H4 (cell line): ENCODE measurements at regions not wholly inside any gene's neighbourhood (a gene's known extent, or its start where the extent isn't known, plus 50 kb on each side); places are given as distances from the start of the nearest gene placed in this dataset.
"Not testable (repeated sequence)": the region's sequence is repeated elsewhere in the genome, so short reads cannot be mapped to it uniquely, and the experiment has no call there.

Experiments used
- DNase-seq: peaks from one replicate; pipeline ENCODE4 v3.0.0-alpha.2; 2015; ENCODE audit warnings: low spot score

- peak; percentile 78 for DNase-seq
These were observed 54.2 kb upstream of the SEC14L1 start for GRCh38 chr17:77086433-77087010.

- DNase-seq, result no peak
These were observed 52.9 kb upstream of the SEC14L1 start for GRCh38 chr17:77087650-77088454.

GRCh38 chr17:77088455-77089123, 52.2 kb upstream of the SEC14L1 start:
- peak; percentile 99 for DNase-seq

- no peak for DNase-seq
These were observed 51.7 kb upstream of the SEC14L1 start for GRCh38 chr17:77089124-77089490.

GRCh38 chr17:77089949-77090348, 50.8 kb upstream of the SEC14L1 start:
- DNase-seq, result not testable (repeated sequence)

- DNase-seq, result no peak
These were observed 50.3 kb upstream of the SEC14L1 start for GRCh38 chr17:77090476-77090875.
